ENCODE measurements at regions not wholly inside any gene's neighbourhood (a gene's known extent, or its start where the extent isn't known, plus 50 kb on each side); places are given as distances from the start of the nearest gene placed in this dataset.

DNA sequence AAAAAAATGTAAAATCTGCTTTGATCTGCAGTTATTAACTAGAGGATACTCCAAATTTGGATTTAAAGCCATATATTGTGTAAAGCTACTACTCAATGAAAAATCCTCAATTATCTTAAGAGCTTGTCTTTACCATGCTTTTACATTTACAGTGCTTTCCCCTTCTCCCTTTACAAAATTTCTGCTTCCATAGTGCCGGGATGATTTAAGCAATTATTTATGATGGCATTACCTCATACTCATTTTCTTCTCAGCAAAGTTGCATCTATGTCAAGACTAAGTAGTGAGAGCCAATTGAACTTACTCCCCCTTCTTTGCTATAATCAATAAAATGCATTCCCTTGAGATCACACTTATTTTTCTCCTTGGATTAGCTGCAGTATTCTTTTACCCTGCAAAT lies 505.4 kb upstream of the AGA start:
- TF ChIP-seq, protein P1, sequence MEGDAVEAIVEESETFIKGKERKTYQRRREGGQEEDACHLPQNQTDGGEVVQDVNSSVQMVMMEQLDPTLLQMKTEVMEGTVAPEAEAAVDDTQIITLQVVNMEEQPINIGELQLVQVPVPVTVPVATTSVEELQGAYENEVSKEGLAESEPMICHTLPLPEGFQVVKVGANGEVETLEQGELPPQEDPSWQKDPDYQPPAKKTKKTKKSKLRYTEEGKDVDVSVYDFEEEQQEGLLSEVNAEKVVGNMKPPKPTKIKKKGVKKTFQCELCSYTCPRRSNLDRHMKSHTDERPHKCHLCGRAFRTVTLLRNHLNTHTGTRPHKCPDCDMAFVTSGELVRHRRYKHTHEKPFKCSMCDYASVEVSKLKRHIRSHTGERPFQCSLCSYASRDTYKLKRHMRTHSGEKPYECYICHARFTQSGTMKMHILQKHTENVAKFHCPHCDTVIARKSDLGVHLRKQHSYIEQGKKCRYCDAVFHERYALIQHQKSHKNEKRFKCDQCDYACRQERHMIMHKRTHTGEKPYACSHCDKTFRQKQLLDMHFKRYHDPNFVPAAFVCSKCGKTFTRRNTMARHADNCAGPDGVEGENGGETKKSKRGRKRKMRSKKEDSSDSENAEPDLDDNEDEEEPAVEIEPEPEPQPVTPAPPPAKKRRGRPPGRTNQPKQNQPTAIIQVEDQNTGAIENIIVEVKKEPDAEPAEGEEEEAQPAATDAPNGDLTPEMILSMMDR (conservative IDR thresholded peaks at IDR 0.05; ENCODE audit: low read length): no peak
- no peak for DNase-seq (ENCODE audit: low read depth)
- H3K4me3 ChIP-seq (ENCODE audit: low read length): no peak overlapping the region

DNA sequence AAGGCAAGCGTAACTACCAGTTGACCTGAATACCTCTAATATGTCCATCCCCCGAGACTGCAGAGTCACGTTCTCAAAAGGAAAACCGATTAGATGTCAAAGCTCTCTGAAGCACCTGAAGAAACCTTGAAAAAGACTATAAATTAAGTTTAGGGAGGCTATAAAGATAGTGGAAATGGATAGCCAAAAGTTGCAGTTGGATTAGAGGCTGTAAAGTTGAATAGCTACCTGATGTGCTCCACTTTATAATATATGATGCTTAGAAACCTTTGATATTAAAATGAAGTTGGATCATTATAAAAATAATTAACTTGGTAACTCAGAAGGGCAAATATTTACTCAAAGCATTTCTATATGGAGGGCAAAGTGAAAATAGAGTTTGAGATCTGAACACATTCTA lies 506.6 kb upstream of the AGA start:
- H3K4me3 ChIP-seq (ENCODE audit: low read length): no peak overlapping the region
- DNase-seq (ENCODE audit: low read depth): no peak
- TF ChIP-seq, protein P1 (conservative IDR thresholded peaks at IDR 0.05; ENCODE audit: low read length): no peak

DNA sequence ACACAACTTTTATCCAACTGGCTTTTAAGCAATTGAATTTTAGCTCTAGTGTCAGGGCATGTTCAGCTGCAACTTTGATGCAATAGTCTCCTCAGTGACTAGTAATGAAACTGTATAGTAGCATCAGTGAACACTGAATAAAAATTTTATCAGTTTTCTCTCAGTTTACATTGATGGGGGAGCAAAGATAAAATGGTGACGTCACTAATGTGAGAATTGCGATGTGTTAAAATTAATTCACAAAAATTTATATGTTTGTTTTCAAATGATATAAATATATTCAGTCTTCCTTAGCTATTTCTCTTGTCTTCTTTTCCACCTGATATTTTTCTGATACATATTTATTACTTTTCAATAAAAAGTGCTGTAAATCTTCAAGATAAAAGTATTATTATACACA lies 508.8 kb upstream of the AGA start:
- H3K4me3 ChIP-seq (ENCODE audit: low read length): no peak overlapping the region
- DNase-seq (ENCODE audit: low read depth): no peak
- TF ChIP-seq, protein P1 (conservative IDR thresholded peaks at IDR 0.05; ENCODE audit: low read length): no peak

DNA sequence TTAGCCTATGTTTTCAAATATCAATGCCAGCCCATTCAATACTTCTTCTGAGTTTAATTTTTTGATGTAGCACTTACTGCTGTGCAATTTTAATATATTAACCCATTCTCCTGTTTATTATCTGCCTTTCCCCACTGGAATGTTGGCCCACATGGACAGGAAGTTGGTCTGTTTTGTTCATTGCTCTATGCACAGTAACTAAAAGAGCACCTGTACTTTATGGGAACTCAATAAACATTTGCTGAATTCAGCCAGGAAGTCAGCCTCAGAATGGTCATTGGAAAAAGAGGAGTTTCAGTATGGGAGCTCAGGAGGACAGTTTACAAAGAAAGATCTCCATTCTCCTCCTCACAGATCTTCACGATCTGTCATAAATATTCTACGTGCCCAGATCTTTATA lies 510.5 kb upstream of the AGA start:
- DNase-seq (ENCODE audit: low read depth): no peak
- H3K4me3 ChIP-seq (ENCODE audit: low read length): no peak overlapping the region
- TF ChIP-seq, protein P1 (conservative IDR thresholded peaks at IDR 0.05; ENCODE audit: low read length): no peak

DNA sequence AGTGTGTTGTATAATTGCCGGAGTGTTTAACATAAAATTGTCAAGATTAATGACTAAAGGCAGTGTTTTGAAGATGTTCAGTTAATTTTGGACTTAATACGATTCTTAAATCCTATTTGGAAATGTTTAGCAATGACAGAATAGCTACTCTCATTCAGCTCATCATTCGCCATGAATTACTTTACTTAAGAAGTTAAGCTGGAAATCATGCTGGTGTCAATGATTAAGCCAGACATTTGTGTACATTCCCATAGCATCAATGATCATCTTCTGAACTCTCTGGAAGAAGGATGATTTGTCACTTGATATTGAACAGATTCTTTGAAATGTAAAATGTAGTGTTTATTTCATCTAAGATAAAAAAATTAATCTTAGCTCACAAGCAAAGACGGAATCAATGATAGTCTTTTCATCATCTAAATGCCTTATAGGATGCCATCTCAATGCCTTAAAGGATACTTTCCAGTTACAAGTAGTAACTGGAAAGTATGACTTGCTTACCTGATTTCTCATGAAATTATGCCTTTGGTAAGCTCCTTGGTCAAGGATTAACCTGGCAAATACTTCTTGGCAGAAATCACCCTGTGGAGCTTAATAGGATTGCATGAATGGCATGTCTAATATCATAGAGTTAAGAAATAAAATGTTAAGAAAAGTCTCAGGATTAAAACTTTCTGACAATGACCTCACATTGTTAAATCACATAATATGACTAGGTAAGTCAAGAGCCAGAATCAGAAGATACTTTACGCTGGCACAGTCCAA lies 515.5 kb upstream of the AGA start:
- no peak for DNase-seq (ENCODE audit: low read depth)
- TF ChIP-seq, protein P1 (conservative IDR thresholded peaks at IDR 0.05; ENCODE audit: low read length): no peak
- no peak overlapping the region for H3K4me3 ChIP-seq (ENCODE audit: low read length)

DNA sequence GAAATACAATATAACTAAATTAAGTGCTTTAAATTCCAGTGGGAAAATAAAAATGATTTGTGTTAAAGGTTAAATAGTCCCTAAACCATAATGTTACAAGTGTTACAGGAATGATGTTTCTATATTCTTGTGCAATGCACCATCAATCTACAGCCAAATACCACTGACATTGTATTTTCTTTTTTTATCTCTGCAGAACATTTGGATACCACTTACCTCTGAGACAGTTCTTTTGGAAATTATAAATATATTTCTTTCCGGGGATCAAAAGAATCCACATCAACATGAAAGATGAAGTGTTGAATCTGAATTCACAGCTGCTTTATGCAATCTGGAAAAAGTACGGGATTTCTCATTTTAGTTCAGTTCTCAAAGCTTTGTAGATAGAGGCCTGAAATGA lies 518.3 kb upstream of the AGA start:
- TF ChIP-seq, protein P1 (conservative IDR thresholded peaks at IDR 0.05; ENCODE audit: low read length): no peak

DNA sequence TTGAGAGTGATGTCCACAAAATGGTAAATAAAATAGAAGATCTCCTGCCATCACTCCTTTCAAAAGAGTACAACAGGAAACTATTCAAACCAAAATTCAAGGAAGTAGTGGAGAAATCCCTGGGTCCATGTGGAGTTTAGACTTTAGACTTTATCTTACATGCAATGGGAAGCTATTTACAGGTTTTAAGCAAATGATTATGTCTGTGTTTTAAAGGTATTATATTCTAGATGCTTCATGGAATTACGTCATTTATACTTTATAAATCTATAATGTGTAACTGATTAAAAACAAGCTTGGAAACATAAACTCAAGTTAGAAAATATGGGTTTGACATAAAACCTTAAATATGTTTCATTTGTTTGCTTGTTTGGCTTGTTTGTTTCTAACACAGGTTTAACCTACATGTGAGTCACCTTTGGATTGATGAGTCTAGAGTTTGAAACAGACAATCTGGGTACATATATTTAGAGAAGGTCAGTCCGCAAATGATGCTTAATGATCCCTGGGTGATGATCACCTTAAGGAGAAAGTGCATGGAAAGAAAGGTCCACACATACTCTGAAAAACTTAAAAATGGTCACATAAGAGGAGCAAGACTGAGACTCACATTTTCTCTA lies 519.6 kb upstream of the AGA start:
- H3K4me3 ChIP-seq (ENCODE audit: low read length): no peak overlapping the region
- TF ChIP-seq, protein P1 (conservative IDR thresholded peaks at IDR 0.05; ENCODE audit: low read length): no peak
- DNase-seq (ENCODE audit: low read depth): no peak

More for the DNA sequence above, 518.3 kb upstream of the AGA start:
- no peak overlapping the region for H3K4me3 ChIP-seq (ENCODE audit: low read length)
- no peak for DNase-seq (ENCODE audit: low read depth)
